GM06990 (cell line): ENCODE measurements at regions not wholly inside any gene's neighbourhood (a gene's known extent, or its start where the extent isn't known, plus 50 kb on each side); places are given as distances from the start of the nearest gene placed in this dataset.

Source experiments
- DNase-seq: peaks from one replicate; pipeline ENCODE4 v3.0.0-alpha.2; 2011; ENCODE audit not compliant: insufficient read length; ENCODE audit errors: extremely low read depth
- H3K27me3 ChIP-seq: replicated peaks from 2 replicates; pipeline ENCODE4 v1.6.0; 2011; ENCODE audit warnings: low read length; ENCODE audit not compliant: control insufficient read depth, insufficient read depth
- H3K36me3 ChIP-seq: 2 replicates; pipeline ENCODE4 v1.5.1; 2011; ENCODE audit warnings: low read length; ENCODE audit not compliant: control insufficient read depth, insufficient read depth
- H3K4me3 ChIP-seq: replicated peaks from 2 replicates; pipeline ENCODE4 v1.5.1; 2011; ENCODE audit warnings: low read depth, mild to moderate bottlenecking, control low read depth, low read length
- TF ChIP-seq, protein P1 (sequence below): IDR thresholded peaks from 2 replicates; pipeline ENCODE4 v1.5.1; 2011; ENCODE audit warnings: low read length, control low read depth, mild to moderate bottlenecking, inconsistent platforms; ENCODE audit not compliant: insufficient read depth, poor library complexity, severe bottlenecking

DNA sequence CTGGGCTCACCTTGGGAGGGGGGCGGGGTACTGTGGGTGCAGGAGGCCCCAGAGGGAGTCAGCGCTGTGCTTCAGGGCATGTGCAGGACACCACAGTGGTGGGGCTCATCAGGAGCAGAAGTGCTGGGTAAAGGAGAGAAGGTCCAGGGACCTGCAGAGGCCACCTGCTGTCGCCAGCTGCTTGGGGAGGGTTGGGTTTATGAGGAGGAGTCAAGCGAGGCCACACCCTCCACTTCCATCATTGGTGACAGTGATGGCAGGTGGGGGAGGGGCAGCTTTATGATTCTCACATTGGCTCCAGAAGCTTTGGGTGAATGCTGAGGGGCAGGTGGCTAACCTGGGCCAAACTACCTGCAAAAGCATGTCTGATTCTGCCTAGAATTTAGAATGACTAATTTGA lies 392.6 kb downstream of the HRH4 start:
- TF ChIP-seq, protein P1, sequence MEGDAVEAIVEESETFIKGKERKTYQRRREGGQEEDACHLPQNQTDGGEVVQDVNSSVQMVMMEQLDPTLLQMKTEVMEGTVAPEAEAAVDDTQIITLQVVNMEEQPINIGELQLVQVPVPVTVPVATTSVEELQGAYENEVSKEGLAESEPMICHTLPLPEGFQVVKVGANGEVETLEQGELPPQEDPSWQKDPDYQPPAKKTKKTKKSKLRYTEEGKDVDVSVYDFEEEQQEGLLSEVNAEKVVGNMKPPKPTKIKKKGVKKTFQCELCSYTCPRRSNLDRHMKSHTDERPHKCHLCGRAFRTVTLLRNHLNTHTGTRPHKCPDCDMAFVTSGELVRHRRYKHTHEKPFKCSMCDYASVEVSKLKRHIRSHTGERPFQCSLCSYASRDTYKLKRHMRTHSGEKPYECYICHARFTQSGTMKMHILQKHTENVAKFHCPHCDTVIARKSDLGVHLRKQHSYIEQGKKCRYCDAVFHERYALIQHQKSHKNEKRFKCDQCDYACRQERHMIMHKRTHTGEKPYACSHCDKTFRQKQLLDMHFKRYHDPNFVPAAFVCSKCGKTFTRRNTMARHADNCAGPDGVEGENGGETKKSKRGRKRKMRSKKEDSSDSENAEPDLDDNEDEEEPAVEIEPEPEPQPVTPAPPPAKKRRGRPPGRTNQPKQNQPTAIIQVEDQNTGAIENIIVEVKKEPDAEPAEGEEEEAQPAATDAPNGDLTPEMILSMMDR, result no peak
- no peak for DNase-seq
- no peak overlapping the region for H3K4me3 ChIP-seq
- H3K27me3 ChIP-seq, result no peaks in the 10 kb centered on the region; the same call in 1 of the 2 replicates
- no peaks in the 10 kb centered on the region for H3K36me3 ChIP-seq

DNA sequence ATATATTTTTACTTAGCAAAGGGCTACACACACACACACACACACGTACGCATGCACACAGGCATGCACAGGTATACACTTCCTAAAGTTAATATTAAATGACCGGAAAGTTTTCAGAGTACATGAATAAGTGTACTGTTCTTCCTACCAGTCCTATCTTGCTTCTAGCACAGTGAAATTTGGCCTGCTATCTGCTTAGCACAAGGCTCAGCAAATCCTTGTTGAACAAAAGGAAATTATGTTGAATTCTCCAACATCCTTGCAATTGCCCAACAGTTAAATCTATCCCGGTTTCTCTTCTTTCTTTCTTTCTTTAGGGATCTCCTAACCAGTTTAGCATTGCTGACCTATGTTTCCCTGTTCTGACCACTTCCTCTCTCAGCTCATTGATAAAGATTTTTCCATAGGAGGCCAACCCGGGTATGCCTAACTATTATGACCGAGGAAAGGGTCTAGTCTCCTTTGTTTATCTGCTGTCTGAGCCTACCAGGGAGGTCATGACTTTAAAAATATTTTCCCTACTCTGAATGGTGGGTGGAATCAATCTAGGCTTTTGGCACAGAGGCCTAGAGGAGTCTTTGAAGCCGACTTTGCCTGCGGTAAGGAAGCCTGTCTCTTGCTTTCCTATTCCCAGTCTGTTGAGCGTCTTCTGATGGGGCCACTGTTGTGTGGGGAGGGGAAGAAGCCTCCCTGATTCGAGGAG lies 400.7 kb downstream of the HRH4 start:
- DNase-seq, result no peak
- H3K36me3 ChIP-seq, result no peaks in the 10 kb centered on the region
- TF ChIP-seq, protein P1, result no peak
- no peaks in the 10 kb centered on the region; the same call in 1 of the 2 replicates for H3K27me3 ChIP-seq
- H3K4me3 ChIP-seq, result no peak overlapping the region

DNA sequence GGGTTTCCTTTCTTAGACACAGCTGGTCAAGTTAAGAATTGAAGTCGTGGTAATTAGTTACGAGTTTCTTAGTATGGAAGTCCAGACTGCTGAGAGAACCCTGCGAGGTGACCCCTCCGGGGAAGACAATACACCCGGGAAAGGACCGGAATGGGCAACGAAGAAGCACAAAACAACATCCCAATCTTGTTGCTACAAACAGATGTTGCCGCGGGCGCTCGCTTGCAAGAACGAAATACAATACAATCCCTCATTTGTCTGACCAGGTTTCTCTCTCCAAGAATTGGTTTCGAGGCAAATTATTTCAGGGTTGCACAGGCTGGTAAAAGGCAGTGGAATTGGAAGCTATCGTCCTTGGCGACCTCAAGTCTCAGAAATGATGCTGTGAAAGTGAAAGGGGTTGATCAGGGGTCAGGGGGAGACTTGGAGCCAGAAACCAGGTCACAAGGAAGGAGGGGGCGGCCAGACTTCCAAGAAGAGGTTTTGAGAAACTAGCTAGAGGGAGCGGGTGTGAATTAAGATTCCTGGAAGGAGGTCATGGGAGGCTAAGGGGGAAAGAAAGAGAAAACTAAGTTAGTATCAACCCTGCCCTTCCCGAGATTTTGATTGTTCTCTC lies 401.9 kb downstream of the HRH4 start:
- no peak for DNase-seq
- TF ChIP-seq, protein P1, result no peak
- Histone ChIP-seq H3K27me3 (no peaks in the 10 kb centered on the region; the same call in 1 of the 2 replicates), H3K4me3 (no peak overlapping the region), H3K36me3 (no peaks in the 10 kb centered on the region)

DNA sequence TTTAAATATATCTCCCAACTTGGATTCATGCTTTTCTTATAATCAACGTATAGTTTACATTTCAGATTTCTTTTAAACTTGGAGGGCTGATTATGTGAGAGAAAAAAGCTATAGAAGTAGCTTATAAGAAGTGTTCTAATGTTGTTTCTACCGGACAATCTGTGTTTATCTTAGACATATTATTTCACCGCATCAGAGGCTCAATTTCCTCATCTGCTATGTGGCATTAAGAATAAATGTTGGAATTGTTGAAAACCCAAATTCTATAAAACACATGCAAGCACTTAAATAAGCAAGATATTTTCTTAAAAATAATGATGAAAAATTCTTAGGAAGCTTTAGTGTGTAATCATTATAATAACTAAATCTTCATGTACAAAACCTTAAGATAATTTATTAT lies 407.9 kb downstream of the HRH4 start:
- DNase-seq, result no peak
- TF ChIP-seq, protein P1, result no peak

DNA sequence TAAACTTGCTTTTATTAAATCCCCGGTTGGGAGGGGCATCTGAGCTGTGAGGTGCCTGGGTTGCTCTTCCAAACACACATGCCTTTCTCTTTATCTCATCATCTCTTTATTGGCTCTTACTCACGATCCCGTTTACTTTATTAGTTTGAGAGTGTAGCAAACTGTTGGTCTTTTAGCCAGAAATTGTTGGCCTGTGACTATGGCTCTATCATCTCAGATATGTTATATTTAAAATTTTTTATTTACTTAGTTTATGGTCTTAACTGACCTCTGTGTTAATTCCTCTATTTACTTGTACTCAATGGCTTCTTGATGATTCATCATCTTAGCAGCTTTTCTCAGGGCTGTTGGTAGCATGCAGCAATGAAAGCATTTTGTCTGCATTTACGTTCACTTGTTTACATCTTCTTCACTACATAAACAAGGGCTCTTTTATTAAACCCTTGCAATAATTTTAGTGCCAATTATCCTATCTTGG lies 408.4 kb downstream of the HRH4 start:
- no peak for DNase-seq
- TF ChIP-seq, protein P1, result no peak
- Histone ChIP-seq H3K27me3 (no peaks in the 10 kb centered on the region), H3K36me3 (no peaks in the 10 kb centered on the region), H3K4me3 (no peak overlapping the region)

More for the DNA sequence above, 407.9 kb downstream of the HRH4 start:
- H3K4me3 ChIP-seq, result no peak overlapping the region
- H3K27me3 ChIP-seq, result no peaks in the 10 kb centered on the region
- H3K36me3 ChIP-seq, result no peaks in the 10 kb centered on the region

DNA sequence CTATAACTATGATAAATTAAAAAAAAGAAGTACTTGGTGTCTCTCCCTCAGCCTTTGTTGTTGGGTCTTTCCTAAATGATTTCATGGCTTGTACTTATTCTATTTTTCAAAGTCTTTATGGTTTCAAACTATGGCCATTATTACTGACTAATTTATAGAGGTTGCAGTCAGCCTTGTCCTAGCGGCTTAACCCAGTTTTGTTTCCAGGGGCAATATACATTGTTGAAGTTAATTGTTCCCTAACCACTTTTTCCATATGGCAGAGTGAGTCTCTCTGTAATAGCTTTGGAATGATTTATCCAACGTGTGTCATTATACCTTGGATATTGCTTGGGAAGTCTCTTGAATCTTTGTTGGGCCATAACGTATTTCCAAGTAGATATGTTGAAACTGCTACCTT lies 408.8 kb downstream of the HRH4 start:
- DNase-seq, result no peak
- TF ChIP-seq, protein P1, result no peak
- Histone ChIP-seq H3K4me3 (no peak overlapping the region), H3K36me3 (no peaks in the 10 kb centered on the region), H3K27me3 (no peaks in the 10 kb centered on the region)
